T-helper 2 cell treated with Interferon-gamma antibody and Interleukin-4, amounts not matched to agents 5 μg/mL and 100 μg/mL, for 36 hours (primary cell): ENCODE measurements at regions not wholly inside any gene's neighbourhood (a gene's known extent, or its start where the extent isn't known, plus 50 kb on each side); places are given as distances from the start of the nearest gene placed in this dataset.

Source experiments
- DNase-seq: peaks from one replicate; pipeline ENCODE4 v3.0.0; 2021; ENCODE audit warnings: low spot score
- H3K27ac Mint-ChIP-seq: one replicate; pipeline ENCODE4 v1.8.0; 2021; ENCODE audit warnings: mild to moderate bottlenecking, mixed read lengths
- H3K27me3 Mint-ChIP-seq: one replicate; pipeline ENCODE4 v1.8.0; 2021; ENCODE audit warnings: low read depth, mixed read lengths
- H3K36me3 Mint-ChIP-seq: one replicate; pipeline ENCODE4 v1.8.0; 2021; ENCODE audit warnings: low read depth, mixed read lengths
- H3K4me1 Mint-ChIP-seq: one replicate; pipeline ENCODE4 v1.8.0; 2021; ENCODE audit warnings: low read depth, mixed read lengths
- H3K4me3 Mint-ChIP-seq: one replicate; pipeline ENCODE4 v1.8.0; 2022; ENCODE audit warnings: mild to moderate bottlenecking, moderate library complexity, mixed read lengths
- H3K9me3 Mint-ChIP-seq: one replicate; pipeline ENCODE4 v1.8.0; 2021; ENCODE audit warnings: mixed read lengths

GRCh38 chr11:92848578-92848977, 120.9 kb upstream of the MTNR1B start:
- Mint-ChIP-seq H3K27ac (no peak overlapping the region), H3K4me3 (no peak overlapping the region), H3K36me3 (no peaks in the 10 kb centered on the region), H3K27me3 (no peaks in the 10 kb centered on the region), H3K4me1 (no peaks in the 10 kb centered on the region), H3K9me3 (no peaks in the 10 kb centered on the region)
- no peak for DNase-seq

- H3K4me1 Mint-ChIP-seq = no peaks in the 10 kb centered on the region
- H3K27me3 Mint-ChIP-seq = no peaks in the 10 kb centered on the region
- no peak overlapping the region for H3K4me3 Mint-ChIP-seq
- H3K9me3 Mint-ChIP-seq = no peaks in the 10 kb centered on the region
- no peaks in the 10 kb centered on the region for H3K36me3 Mint-ChIP-seq
- no peak overlapping the region for H3K27ac Mint-ChIP-seq
- no peak for DNase-seq
Measured at GRCh38 chr11:92850296-92850826, 119.1 kb upstream of the MTNR1B start.

DNA sequence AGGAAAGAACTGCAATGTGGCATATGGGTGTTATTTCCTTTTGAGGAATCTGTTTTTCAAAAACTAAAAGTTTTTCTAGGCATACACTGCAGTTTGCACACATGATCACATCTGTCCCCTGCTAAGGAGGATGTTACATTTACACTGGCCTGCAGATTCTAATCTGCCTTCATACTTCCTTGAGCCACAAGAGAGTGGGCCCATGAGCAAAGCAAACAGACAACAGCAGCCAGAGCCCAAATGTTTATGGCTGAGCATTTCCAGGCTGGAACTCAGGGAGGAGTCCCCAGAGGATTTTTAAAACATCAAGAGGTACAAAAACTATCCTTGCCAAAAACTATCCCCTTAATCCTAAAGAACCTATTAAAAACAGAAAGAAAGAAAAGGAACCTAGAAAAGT, 117.2 kb upstream of the MTNR1B start:
- Mint-ChIP-seq H3K27me3 (no peaks in the 10 kb centered on the region), H3K27ac (no peak overlapping the region), H3K4me1 (no peaks in the 10 kb centered on the region), H3K9me3 (no peaks in the 10 kb centered on the region), H3K4me3 (no peak overlapping the region), H3K36me3 (no peaks in the 10 kb centered on the region)
- no peak for DNase-seq

DNA sequence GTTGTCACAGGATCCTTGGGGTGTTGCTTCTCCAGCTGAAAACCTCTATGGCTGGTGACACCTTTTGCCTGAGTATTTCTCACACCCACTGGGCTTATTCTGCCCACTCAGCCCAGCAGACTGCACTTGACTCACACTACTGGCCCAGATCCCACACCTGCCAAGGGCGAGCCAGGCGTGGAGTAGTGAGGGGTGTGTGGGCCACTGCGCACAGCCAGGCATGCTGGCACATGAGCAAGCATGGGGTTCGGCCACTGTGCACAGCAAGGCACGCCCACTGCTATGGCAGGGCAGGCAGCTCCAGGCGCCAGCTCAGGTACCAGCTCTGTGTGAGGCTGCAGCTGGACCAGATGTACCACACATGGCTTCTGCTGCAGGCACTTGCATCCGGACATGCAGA, 116.5 kb upstream of the MTNR1B start:
- H3K27ac Mint-ChIP-seq = no peak overlapping the region
- H3K9me3 Mint-ChIP-seq = no peaks in the 10 kb centered on the region
- H3K4me3 Mint-ChIP-seq = no peak overlapping the region
- no peak for DNase-seq
- H3K27me3 Mint-ChIP-seq = no peaks in the 10 kb centered on the region
- no peaks in the 10 kb centered on the region for H3K4me1 Mint-ChIP-seq
- H3K36me3 Mint-ChIP-seq = no peaks in the 10 kb centered on the region

DNA sequence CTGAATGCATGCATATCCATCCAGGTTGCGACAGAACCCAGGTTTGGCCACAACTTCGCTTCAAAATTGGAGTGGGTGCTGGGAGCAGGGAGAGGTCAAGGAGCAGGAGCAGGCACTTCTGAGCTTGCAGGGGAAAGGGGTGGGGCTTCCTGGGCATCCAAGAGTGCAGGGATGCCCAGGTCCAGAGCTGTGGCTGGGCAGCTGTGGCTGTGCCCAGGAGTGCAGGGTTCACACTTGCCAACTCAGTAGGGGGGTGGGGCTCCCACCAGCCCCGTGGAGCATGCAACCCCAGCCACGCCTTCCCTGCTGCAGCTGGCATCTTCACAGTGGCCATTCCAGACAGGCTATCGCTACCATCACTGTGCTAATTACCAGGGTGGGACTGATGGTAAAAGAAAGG, 115.3 kb upstream of the MTNR1B start:
- Mint-ChIP-seq H3K4me3 (no peak overlapping the region), H3K27me3 (no peaks in the 10 kb centered on the region), H3K4me1 (no peaks in the 10 kb centered on the region), H3K36me3 (no peaks in the 10 kb centered on the region), H3K27ac (no peak overlapping the region), H3K9me3 (no peaks in the 10 kb centered on the region)
- DNase-seq = no peak

DNA sequence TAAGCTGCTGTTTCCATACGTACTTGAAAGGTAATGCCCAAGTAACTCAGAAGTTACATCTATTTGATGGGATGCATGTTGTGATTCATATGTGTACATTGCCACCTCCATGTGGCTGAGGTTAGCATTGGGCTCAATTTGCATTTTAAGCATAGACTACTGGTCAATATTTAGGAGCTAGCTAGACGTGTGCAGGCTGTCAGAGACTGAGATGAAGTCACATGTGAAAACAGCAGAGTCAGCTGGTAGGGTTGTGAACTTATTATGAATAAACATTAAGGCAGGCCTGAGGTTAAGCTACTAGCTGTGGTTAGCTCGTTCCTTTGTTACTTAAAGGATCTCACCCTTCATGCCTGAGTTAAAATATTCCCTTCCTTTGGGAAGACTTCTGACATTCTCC, 114.5 kb upstream of the MTNR1B start:
- no peak overlapping the region for H3K27ac Mint-ChIP-seq
- no peaks in the 10 kb centered on the region for H3K36me3 Mint-ChIP-seq
- H3K27me3 Mint-ChIP-seq = no peaks in the 10 kb centered on the region
- no peaks in the 10 kb centered on the region for H3K9me3 Mint-ChIP-seq
- H3K4me1 Mint-ChIP-seq = no peaks in the 10 kb centered on the region
- DNase-seq = no peak
- no peak overlapping the region for H3K4me3 Mint-ChIP-seq

GRCh38 chr11:92855607-92856405, 113.6 kb upstream of the MTNR1B start:
- no peaks in the 10 kb centered on the region for H3K36me3 Mint-ChIP-seq
- H3K27me3 Mint-ChIP-seq = no peaks in the 10 kb centered on the region
- no peaks in the 10 kb centered on the region for H3K9me3 Mint-ChIP-seq
- H3K27ac Mint-ChIP-seq = no peak overlapping the region
- DNase-seq = no peak
- no peaks in the 10 kb centered on the region for H3K4me1 Mint-ChIP-seq
- no peak overlapping the region for H3K4me3 Mint-ChIP-seq

GRCh38 chr11:92857407-92857806, 112.0 kb upstream of the MTNR1B start:
- Mint-ChIP-seq H3K4me3 (no peak overlapping the region), H3K36me3 (no peaks in the 10 kb centered on the region), H3K9me3 (no peaks in the 10 kb centered on the region), H3K4me1 (no peaks in the 10 kb centered on the region), H3K27me3 (no peaks in the 10 kb centered on the region), H3K27ac (no peak overlapping the region)
- no peak for DNase-seq

DNA sequence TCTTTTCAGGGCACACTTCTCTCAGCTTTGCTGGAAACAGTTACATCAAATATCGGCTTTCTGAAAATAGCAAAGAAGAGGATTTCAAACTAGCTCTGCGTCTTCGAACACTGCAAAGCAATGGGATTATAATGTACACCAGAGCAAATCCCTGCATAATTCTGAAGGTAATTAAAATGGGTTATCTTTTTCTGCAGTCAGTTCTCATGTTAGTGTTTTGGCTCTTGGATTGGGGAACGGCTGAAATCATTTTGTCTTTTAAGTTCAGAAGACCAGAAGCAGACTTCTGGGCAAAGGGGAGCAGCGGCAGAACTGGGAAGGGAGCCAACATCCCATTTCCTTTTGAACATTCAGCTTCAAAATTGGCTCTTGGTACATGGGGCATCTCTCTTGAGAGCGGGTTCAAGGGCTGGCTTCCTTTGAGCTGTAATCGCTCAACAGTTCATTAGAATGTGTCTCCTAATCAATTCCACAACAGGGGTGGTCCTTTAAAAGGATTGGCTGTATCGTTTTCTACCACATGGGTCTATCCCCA, 110.2 kb upstream of the MTNR1B start:
- no peak for DNase-seq
- Mint-ChIP-seq H3K9me3 (no peaks in the 10 kb centered on the region), H3K27me3 (no peaks in the 10 kb centered on the region), H3K4me1 (no peaks in the 10 kb centered on the region), H3K27ac (no peak overlapping the region), H3K4me3 (no peak overlapping the region), H3K36me3 (no peaks in the 10 kb centered on the region)

- H3K4me1 Mint-ChIP-seq = no peaks in the 10 kb centered on the region
- H3K36me3 Mint-ChIP-seq = no peaks in the 10 kb centered on the region
- no peak overlapping the region for H3K27ac Mint-ChIP-seq
- no peak for DNase-seq
- H3K27me3 Mint-ChIP-seq = no peaks in the 10 kb centered on the region
- H3K9me3 Mint-ChIP-seq = no peaks in the 10 kb centered on the region
- no peak overlapping the region for H3K4me3 Mint-ChIP-seq
Measured at GRCh38 chr11:92861634-92862033, 107.8 kb upstream of the MTNR1B start.

DNA sequence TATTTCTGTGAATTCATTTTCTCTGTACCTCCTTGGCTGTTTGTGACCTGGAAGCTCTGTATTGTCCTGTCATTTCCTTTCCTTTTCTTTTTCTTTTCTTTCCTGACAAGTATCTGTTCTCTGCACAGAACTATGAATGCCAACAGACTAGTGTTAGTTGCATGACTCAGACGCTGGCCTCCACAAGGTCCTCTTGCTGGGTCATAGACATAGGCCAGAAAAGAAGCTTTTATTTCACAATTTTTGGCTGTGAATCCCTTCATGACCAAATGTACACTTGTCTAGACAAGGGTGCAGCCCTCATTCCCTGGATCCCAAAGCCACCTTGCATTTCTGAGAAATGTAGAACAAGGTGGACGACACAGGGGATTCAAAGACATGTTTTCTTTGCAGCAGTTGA, 104.1 kb upstream of the MTNR1B start:
- Mint-ChIP-seq H3K9me3 (no peaks in the 10 kb centered on the region), H3K4me3 (no peak overlapping the region), H3K4me1 (no peaks in the 10 kb centered on the region), H3K36me3 (no peaks in the 10 kb centered on the region), H3K27me3 (no peaks in the 10 kb centered on the region), H3K27ac (no peak overlapping the region)
- DNase-seq = no peak

- Mint-ChIP-seq H3K4me3 (no peak overlapping the region), H3K4me1 (no peaks in the 10 kb centered on the region)
- no peak for DNase-seq
Measured at GRCh38 chr11:92866679-92867282, 102.7 kb upstream of the MTNR1B start.

GRCh38 chr11:92867913-92868619, 101.4 kb upstream of the MTNR1B start:
- Mint-ChIP-seq H3K4me1 (no peaks in the 10 kb centered on the region), H3K27ac (no peak overlapping the region), H3K36me3 (no peaks in the 10 kb centered on the region), H3K27me3 (no peaks in the 10 kb centered on the region), H3K4me3 (no peak overlapping the region), H3K9me3 (no peaks in the 10 kb centered on the region)
- no peak for DNase-seq

More at GRCh38 chr11:92866679-92867282, 102.7 kb upstream of the MTNR1B start:
- H3K36me3 Mint-ChIP-seq = no peaks in the 10 kb centered on the region
- no peak overlapping the region for H3K27ac Mint-ChIP-seq
- no peaks in the 10 kb centered on the region for H3K9me3 Mint-ChIP-seq
- H3K27me3 Mint-ChIP-seq = no peaks in the 10 kb centered on the region

- no peaks in the 10 kb centered on the region for H3K4me1 Mint-ChIP-seq
- H3K27me3 Mint-ChIP-seq = no peaks in the 10 kb centered on the region
- no peaks in the 10 kb centered on the region for H3K9me3 Mint-ChIP-seq
- H3K4me3 Mint-ChIP-seq = no peak overlapping the region
- H3K27ac Mint-ChIP-seq = no peak overlapping the region
- H3K36me3 Mint-ChIP-seq = no peaks in the 10 kb centered on the region
- DNase-seq = no peak
Measured at GRCh38 chr11:92869716-92870115, 99.7 kb upstream of the MTNR1B start.
